Panc1 (cell line): ENCODE measurements at regions not wholly inside any gene's neighbourhood (a gene's known extent, or its start where the extent isn't known, plus 50 kb on each side); places are given as distances from the start of the nearest gene placed in this dataset.

Experiments
- ATAC-seq: fragments of 200-7000 bp; cut with Tn5 transposase; 2 replicates; pipeline ENCODE4 v1.9.1; 2020; ENCODE audit warnings: mild to moderate bottlenecking, moderate library complexity
- BruUV-seq: library from RNA; stranded (reverse); fragments of 400-500 nt; replicated peaks from 2 replicates; lab custom pipeline; 2021; lab: Mats Ljungman, UMichigan
- CTCF ChIA-PET: fragments of 300-600 bp; sonication (Branson Sonifier 250); formaldehyde crosslinking; loops from one replicate; lab custom pipeline; 2022; ENCODE audit warnings: antibody characterized with exemption; lab: Charles Lee
- POLR2A ChIA-PET: fragments of 300-600 bp; sonication (Branson Sonifier 250); formaldehyde crosslinking; loops from one replicate; lab custom pipeline; 2022; ENCODE audit warnings: antibody characterized with exemption; lab: Charles Lee
- DNase-seq: peaks from one replicate; pipeline ENCODE4 v3.0.0-alpha.2; 2010; ENCODE audit warnings: low read depth, low spot score
- H3K27ac ChIP-seq: 2 replicates; pipeline ENCODE4 v1.5.1; 2011; ENCODE audit warnings: mild to moderate bottlenecking, low read length, inconsistent platforms
- H3K27me3 ChIP-seq: fragments of 200-500 bp; sonication (Bioruptor generic); 2 replicates; pipeline ENCODE4 v1.6.0; 2014; ENCODE audit warnings: low read length, inconsistent platforms; ENCODE audit not compliant: control insufficient read depth, insufficient read depth
- H3K36me3 ChIP-seq: fragments of 200-500 bp; sonication (Bioruptor generic); 2 replicates; pipeline ENCODE4 v1.5.1; 2014; ENCODE audit warnings: inconsistent platforms, mild to moderate bottlenecking, low read length, moderate library complexity; ENCODE audit not compliant: control insufficient read depth, insufficient read depth
- H3K4me1 ChIP-seq: 2 replicates; pipeline ENCODE4 v1.5.1; 2011; ENCODE audit warnings: inconsistent platforms, mild to moderate bottlenecking, low read length, moderate library complexity; ENCODE audit not compliant: control insufficient read depth, insufficient read depth
- H3K4me3 ChIP-seq, 2 experiments: 2 replicates each; pipeline ENCODE4 v1.5.1; 2011 to 2012; ENCODE audit warnings: low read depth in 2 of 2, low read length in 2 of 2, mild to moderate bottlenecking in 2 of 2, inconsistent platforms in 1 of 2, moderate library complexity in 1 of 2
- H3K9me3 ChIP-seq: fragments of 200-500 bp; sonication (Bioruptor generic); 2 replicates; pipeline ENCODE4 v1.5.1; 2014; ENCODE audit warnings: low read depth, mild to moderate bottlenecking, inconsistent platforms, low read length, moderate library complexity; ENCODE audit not compliant: control insufficient read depth, insufficient read depth
- CTCF ChIP-seq: fragments of 450-650 bp; IDR thresholded peaks from 2 replicates; pipeline ENCODE4 v1.5.1; 2017; ENCODE audit warnings: mild to moderate bottlenecking
- POLR2AphosphoS5 ChIP-seq: IDR thresholded peaks from 2 replicates; pipeline ENCODE4 v1.6.1; 2012; ENCODE audit warnings: mild to moderate bottlenecking, low read depth, low read length, moderate library complexity
- REST ChIP-seq, 2 experiments: IDR thresholded peaks; 2 replicates each; pipeline ENCODE4 v1.6.1; 2011 to 2012; ENCODE audit warnings: low read depth in 2 of 2, control low read depth in 1 of 2, low read length in 1 of 2, mild to moderate bottlenecking in 1 of 2, moderate library complexity in 1 of 2; ENCODE audit not compliant: insufficient read depth in 1 of 2
- SIN3A ChIP-seq: IDR thresholded peaks from 2 replicates; pipeline ENCODE4 v1.6.1; 2012; ENCODE audit warnings: low read depth, mild to moderate bottlenecking, low read length, moderate library complexity, borderline replicate concordance; ENCODE audit not compliant: insufficient read depth
- TCF7L2 ChIP-seq: IDR thresholded peaks from 2 replicates; pipeline ENCODE4 v1.6.1; 2011; ENCODE audit warnings: mild to moderate bottlenecking, low read depth, low read length, inconsistent platforms
- in situ Hi-C: cut with HindIII; loops from 2 replicates; pipeline ENCODE4 v1.10.0; 2016; ENCODE audit warnings: low sequenced_read_pairs, low pct_unique_long_range_greater_than_20kb
- intact Hi-C: fragments of 100-400 bp; cut with micrococcal nuclease; formaldehyde crosslinking; loops from one replicate; pipeline ENCODE4 v1.10.0; 2022; ENCODE audit not compliant: unreplicated experiment

- H3K27me3 ChIP-seq, result no peaks in the 10 kb centered on the region
- H3K4me1 ChIP-seq, result no peaks in the 10 kb centered on the region
- in situ Hi-C loops, result no loop called here
- no peak for ATAC-seq
- H3K36me3 ChIP-seq, result no peaks in the 10 kb centered on the region
- no peak overlapping the region for H3K27ac ChIP-seq
- TF ChIP-seq REST (IDR thresholded peaks at IDR 0.05; ENCODE audit: insufficient read depth in 1 of 2, low read depth in 2 of 2, low read length in 1 of 2) (no peak), CTCF (no peak), POLR2AphosphoS5 (no peak), TCF7L2 (no peak), SIN3A (no peak)
- ChIA-PET CTCF (no interaction called here), POLR2A (no interaction called here)
- no peaks in the 10 kb centered on the region for H3K9me3 ChIP-seq
- intact Hi-C loops, result no loop called here
- no TSS peak for BruUV-seq
- DNase-seq, result no peak
- no peak overlapping the region for H3K4me3 ChIP-seq
These were observed 269.0 kb upstream of the PHF14 start for GRCh38 chr7:10704653-10705052.

GRCh38 chr7:10706875-10707493, 266.7 kb upstream of the PHF14 start:
- H3K27me3 ChIP-seq, result no peaks in the 10 kb centered on the region
- H3K27ac ChIP-seq, result no peak overlapping the region
- ATAC-seq, result no peak
- BruUV-seq, result no TSS peak
- no peak for DNase-seq
- no peaks in the 10 kb centered on the region for H3K36me3 ChIP-seq
- POLR2A ChIA-PET, result no interaction called here
- no peak overlapping the region for H3K4me3 ChIP-seq
- no peak for TF ChIP-seq POLR2AphosphoS5
- no peak for TF ChIP-seq TCF7L2
- TF ChIP-seq REST (IDR thresholded peaks at IDR 0.05; ENCODE audit: insufficient read depth in 1 of 2, low read depth in 2 of 2, low read length in 1 of 2), result no peak
- no peak for TF ChIP-seq SIN3A
- TF ChIP-seq CTCF, result no peak
- no peaks in the 10 kb centered on the region for H3K4me1 ChIP-seq
- in situ Hi-C loops, result no loop called here
- no peaks in the 10 kb centered on the region for H3K9me3 ChIP-seq
- CTCF ChIA-PET, result no interaction called here
- intact Hi-C loops, result no loop called here
